GM12878 (cell line): ENCODE measurements at regions not wholly inside any gene's neighbourhood (a gene's known extent, or its start where the extent isn't known, plus 50 kb on each side); places are given as distances from the start of the nearest gene placed in this dataset.

Experiments
- BHLHE40 ChIP-seq, 2 experiments: fragments of 450-650 bp in 1 of 2; IDR thresholded peaks; 2 replicates each; pipeline ENCODE4 v1.6.1; 2011 to 2017; ENCODE audit warnings: low read depth in 2 of 2, borderline replicate concordance in 1 of 2, improper control_type of control experiment in 1 of 2, low read length in 1 of 2, mild to moderate bottlenecking in 1 of 2
- HDAC2 ChIP-seq: fragments of 200-600 bp; sonication (generic); IDR thresholded peaks from 2 replicates; pipeline ENCODE4 v1.6.1; 2017
- MXI1 ChIP-seq: fragments of 150-350 bp; IDR thresholded peaks from 2 replicates; pipeline ENCODE4 v1.6.1; 2011; ENCODE audit warnings: low read depth, mild to moderate bottlenecking, inconsistent platforms, low read length, improper control_type of control experiment
- POLR2A ChIP-seq: IDR thresholded peaks from 2 replicates; pipeline ENCODE4 v1.6.1; 2011; ENCODE audit warnings: low read depth, mild to moderate bottlenecking, low read length
- TAF1 ChIP-seq: IDR thresholded peaks from 2 replicates; pipeline ENCODE4 v1.6.1; 2011; ENCODE audit warnings: mild to moderate bottlenecking, low read depth, low read length, borderline replicate concordance
- TF ChIP-seq, protein P1 (sequence below), 3 experiments: IDR thresholded peaks in 2 of 3; conservative IDR thresholded peaks in 1 of 3; 2 replicates each; pipeline ENCODE4 v1.5.1; 2011; ENCODE audit warnings: low read depth in 3 of 3, low read length in 3 of 3, mild to moderate bottlenecking in 3 of 3, control low read depth in 2 of 3, moderate library complexity in 2 of 3, inconsistent platforms in 1 of 3, mixed read lengths in 1 of 3; ENCODE audit not compliant: control insufficient read depth in 2 of 3, insufficient read depth in 1 of 3; ENCODE audit errors: extremely low read depth in 1 of 3
- TF ChIP-seq, protein P2 (sequence below): IDR thresholded peaks from 2 replicates; pipeline ENCODE4 v1.6.1; 2012; ENCODE audit warnings: low read depth, low read length, improper control_type of control experiment
- TF ChIP-seq, protein P3 (sequence below): fragments of 450-650 bp; formaldehyde crosslinking; IDR thresholded peaks from 2 replicates; pipeline ENCODE4 v1.5.0; 2022; ENCODE audit warnings: mild to moderate bottlenecking, missing genetic modification characterization
- TF ChIP-seq, protein P4 (sequence below): IDR thresholded peaks from 2 replicates; pipeline ENCODE4 v1.6.1; 2011; ENCODE audit warnings: low read depth, low read length, improper control_type of control experiment, borderline replicate concordance

DNA sequence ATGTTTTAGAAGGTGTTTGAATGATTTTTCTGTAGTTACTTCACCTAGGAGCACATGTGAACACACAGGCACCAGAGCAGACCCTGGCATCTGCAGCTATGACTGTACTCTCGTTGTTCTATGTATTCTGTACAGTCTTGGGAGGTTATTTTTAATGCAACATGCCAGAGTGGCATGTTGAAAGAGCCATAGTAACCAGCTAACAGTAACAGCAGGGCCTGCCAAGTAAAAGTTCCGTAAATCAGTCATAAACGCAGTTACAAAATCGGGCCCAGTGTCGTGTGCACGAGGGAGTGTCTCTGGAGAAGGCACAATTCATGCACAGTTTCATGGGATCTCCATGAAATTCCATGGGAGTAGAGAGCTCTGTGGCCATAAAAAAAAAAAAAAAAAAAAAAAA lies 108.3 kb upstream of the CDK6 start:
- TF ChIP-seq, protein P1, sequence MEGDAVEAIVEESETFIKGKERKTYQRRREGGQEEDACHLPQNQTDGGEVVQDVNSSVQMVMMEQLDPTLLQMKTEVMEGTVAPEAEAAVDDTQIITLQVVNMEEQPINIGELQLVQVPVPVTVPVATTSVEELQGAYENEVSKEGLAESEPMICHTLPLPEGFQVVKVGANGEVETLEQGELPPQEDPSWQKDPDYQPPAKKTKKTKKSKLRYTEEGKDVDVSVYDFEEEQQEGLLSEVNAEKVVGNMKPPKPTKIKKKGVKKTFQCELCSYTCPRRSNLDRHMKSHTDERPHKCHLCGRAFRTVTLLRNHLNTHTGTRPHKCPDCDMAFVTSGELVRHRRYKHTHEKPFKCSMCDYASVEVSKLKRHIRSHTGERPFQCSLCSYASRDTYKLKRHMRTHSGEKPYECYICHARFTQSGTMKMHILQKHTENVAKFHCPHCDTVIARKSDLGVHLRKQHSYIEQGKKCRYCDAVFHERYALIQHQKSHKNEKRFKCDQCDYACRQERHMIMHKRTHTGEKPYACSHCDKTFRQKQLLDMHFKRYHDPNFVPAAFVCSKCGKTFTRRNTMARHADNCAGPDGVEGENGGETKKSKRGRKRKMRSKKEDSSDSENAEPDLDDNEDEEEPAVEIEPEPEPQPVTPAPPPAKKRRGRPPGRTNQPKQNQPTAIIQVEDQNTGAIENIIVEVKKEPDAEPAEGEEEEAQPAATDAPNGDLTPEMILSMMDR (IDR thresholded peaks at IDR 0.05 in 2 of 3, conservative IDR thresholded peaks at IDR 0.05 in 1 of 3; ENCODE audit: control insufficient read depth in 2 of 3, extremely low read depth in 1 of 3, insufficient read depth in 1 of 3, low read depth in 3 of 3, low read length in 3 of 3) = no peak
- TF ChIP-seq, protein P2, sequence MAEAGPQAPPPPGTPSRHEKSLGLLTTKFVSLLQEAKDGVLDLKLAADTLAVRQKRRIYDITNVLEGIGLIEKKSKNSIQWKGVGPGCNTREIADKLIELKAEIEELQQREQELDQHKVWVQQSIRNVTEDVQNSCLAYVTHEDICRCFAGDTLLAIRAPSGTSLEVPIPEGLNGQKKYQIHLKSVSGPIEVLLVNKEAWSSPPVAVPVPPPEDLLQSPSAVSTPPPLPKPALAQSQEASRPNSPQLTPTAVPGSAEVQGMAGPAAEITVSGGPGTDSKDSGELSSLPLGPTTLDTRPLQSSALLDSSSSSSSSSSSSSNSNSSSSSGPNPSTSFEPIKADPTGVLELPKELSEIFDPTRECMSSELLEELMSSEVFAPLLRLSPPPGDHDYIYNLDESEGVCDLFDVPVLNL = no peak
- TF ChIP-seq HDAC2 (no peak), POLR2A (no peak), BHLHE40 (IDR thresholded peaks at IDR 0.05; ENCODE audit: borderline replicate concordance in 1 of 2, low read depth in 2 of 2, low read length in 1 of 2) (no peak), TAF1 (no peak), MXI1 (no peak)
- TF ChIP-seq, protein P3, sequence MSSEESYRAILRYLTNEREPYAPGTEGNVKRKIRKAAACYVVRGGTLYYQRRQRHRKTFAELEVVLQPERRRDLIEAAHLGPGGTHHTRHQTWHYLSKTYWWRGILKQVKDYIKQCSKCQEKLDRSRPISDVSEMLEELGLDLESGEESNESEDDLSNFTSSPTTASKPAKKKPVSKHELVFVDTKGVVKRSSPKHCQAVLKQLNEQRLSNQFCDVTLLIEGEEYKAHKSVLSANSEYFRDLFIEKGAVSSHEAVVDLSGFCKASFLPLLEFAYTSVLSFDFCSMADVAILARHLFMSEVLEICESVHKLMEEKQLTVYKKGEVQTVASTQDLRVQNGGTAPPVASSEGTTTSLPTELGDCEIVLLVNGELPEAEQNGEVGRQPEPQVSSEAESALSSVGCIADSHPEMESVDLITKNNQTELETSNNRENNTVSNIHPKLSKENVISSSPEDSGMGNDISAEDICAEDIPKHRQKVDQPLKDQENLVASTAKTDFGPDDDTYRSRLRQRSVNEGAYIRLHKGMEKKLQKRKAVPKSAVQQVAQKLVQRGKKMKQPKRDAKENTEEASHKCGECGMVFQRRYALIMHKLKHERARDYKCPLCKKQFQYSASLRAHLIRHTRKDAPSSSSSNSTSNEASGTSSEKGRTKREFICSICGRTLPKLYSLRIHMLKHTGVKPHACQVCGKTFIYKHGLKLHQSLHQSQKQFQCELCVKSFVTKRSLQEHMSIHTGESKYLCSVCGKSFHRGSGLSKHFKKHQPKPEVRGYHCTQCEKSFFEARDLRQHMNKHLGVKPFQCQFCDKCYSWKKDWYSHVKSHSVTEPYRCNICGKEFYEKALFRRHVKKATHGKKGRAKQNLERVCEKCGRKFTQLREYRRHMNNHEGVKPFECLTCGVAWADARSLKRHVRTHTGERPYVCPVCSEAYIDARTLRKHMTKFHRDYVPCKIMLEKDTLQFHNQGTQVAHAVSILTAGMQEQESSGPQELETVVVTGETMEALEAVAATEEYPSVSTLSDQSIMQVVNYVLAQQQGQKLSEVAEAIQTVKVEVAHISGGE (CRISPR knock-in tag) = no peak
- TF ChIP-seq, protein P4, sequence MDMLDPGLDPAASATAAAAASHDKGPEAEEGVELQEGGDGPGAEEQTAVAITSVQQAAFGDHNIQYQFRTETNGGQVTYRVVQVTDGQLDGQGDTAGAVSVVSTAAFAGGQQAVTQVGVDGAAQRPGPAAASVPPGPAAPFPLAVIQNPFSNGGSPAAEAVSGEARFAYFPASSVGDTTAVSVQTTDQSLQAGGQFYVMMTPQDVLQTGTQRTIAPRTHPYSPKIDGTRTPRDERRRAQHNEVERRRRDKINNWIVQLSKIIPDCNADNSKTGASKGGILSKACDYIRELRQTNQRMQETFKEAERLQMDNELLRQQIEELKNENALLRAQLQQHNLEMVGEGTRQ = no peak
